OCI-LY7 (cell line): ENCODE measurements at regions not wholly inside any gene's neighbourhood (a gene's known extent, or its start where the extent isn't known, plus 50 kb on each side); places are given as distances from the start of the nearest gene placed in this dataset.

ENCODE experiments used
- CTCF ChIP-seq: fragments of 200-600 bp; sonication (generic); conservative IDR thresholded peaks from 2 replicates; pipeline ENCODE4 v1.5.1; 2014; ENCODE audit warnings: mild to moderate bottlenecking, antibody characterized with exemption, low read length, moderate library complexity, mixed read lengths
- EZH2phosphoT487 ChIP-seq: fragments of 200-600 bp; sonication (generic); IDR thresholded peaks from 2 replicates; pipeline ENCODE4 v1.6.1; 2018; ENCODE audit warnings: low read depth, borderline replicate concordance, mild to moderate bottlenecking, mixed run types, antibody characterized with exemption, low read length, moderate library complexity, mixed read lengths

GRCh38 chr6:167709196-167709595, 117.5 kb upstream of the AFDN start:
- TF ChIP-seq CTCF (no peak), EZH2phosphoT487 (no peak)
